NCI-H2107 treated with DMSO at 0.1 percent for 48 hours (cell line): ENCODE measurements at regions not wholly inside any gene's neighbourhood (a gene's known extent, or its start where the extent isn't known, plus 50 kb on each side); places are given as distances from the start of the nearest gene placed in this dataset.

Experiments used
- DNase-seq: peaks from one replicate; lab custom pipeline; 2025; ENCODE audit not compliant: unreplicated experiment; lab: John Stamatoyannopoulos, UW

- no peak for DNase-seq
These were observed 377.3 kb downstream of the SHQ1 start for GRCh38 chr3:72470904-72471417.

- no peak for DNase-seq
These were observed 382.4 kb downstream of the SHQ1 start for GRCh38 chr3:72465853-72466252.

- DNase-seq: no peak
These were observed 385.2 kb downstream of the SHQ1 start for GRCh38 chr3:72463083-72463482.

GRCh38 chr3:72462595-72463011, 385.6 kb downstream of the SHQ1 start:
- no peak for DNase-seq

GRCh38 chr3:72461787-72462186, 386.5 kb downstream of the SHQ1 start:
- DNase-seq: no peak

- DNase-seq: no peak
These were observed 387.8 kb downstream of the SHQ1 start for GRCh38 chr3:72460205-72461174.

GRCh38 chr3:72459588-72459987, 388.7 kb downstream of the SHQ1 start:
- DNase-seq: no peak

- no peak for DNase-seq
These were observed 389.9 kb downstream of the SHQ1 start for GRCh38 chr3:72458375-72458774.

- no peak for DNase-seq
These were observed 393.8 kb downstream of the SHQ1 start for GRCh38 chr3:72454441-72454840.

- DNase-seq: no peak
These were observed 394.5 kb downstream of the SHQ1 start for GRCh38 chr3:72453706-72454105.

- DNase-seq: no peak
These were observed 395.5 kb downstream of the SHQ1 start for GRCh38 chr3:72452745-72453144.

GRCh38 chr3:72451841-72452240, 396.4 kb downstream of the SHQ1 start:
- no peak for DNase-seq

GRCh38 chr3:72449551-72449950, 398.7 kb downstream of the SHQ1 start:
- DNase-seq: no peak

- no peak for DNase-seq
These were observed 399.4 kb downstream of the SHQ1 start for GRCh38 chr3:72448858-72449257.

- DNase-seq: no peak
These were observed 399.8 kb downstream of the SHQ1 start for GRCh38 chr3:72448375-72448823.

- peak; percentile 10 for DNase-seq
These were observed 400.9 kb downstream of the SHQ1 start for GRCh38 chr3:72447059-72447946.

- DNase-seq: no peak
These were observed 401.8 kb downstream of the SHQ1 start, which contains the start of gene RYBP for GRCh38 chr3:72446218-72447058. Gene RYBP (minus strand): TSS chr3:72446621.

GRCh38 chr3:72445827-72446217, 402.4 kb downstream of the SHQ1 start:
- DNase-seq: no peak

- DNase-seq: no peak
These were observed 403.5 kb downstream of the SHQ1 start for GRCh38 chr3:72444656-72445223.

- no peak for DNase-seq
These were observed 405.5 kb downstream of the SHQ1 start for GRCh38 chr3:72442759-72443158.
